ENCODE measurements at regions not wholly inside any gene's neighbourhood (a gene's known extent, or its start where the extent isn't known, plus 50 kb on each side); places are given as distances from the start of the nearest gene placed in this dataset.

- no peaks in the 10 kb centered on the region for H3K36me3 Mint-ChIP-seq (ENCODE audit: low read depth)
- H3K4me3 Mint-ChIP-seq = no peak overlapping the region
- no peak for ATAC-seq (ENCODE audit: low read depth)
- intact Hi-C loops (cut with micrococcal nuclease) = loop anchor here (2.0 kb wide), 1 partner anchor 19 kb away; no protein-coding TSS in a partner anchor
- ChIA-PET CTCF (no interaction called here), POLR2A (no interaction called here)
- no peak for TF ChIP-seq CTCF (IDR thresholded peaks at IDR 0.05)
- H3K27me3 Mint-ChIP-seq = no peaks in the 10 kb centered on the region
- no peaks in the 10 kb centered on the region for H3K9me3 Mint-ChIP-seq
- no peak for DNase-seq
- H3K27ac Mint-ChIP-seq = no peak overlapping the region
- H3K4me1 Mint-ChIP-seq = peaks cover 9% of the 10 kb centered on the region
These were observed 425.9 kb upstream of the JARID2 start for GRCh38 chr6:14819840-14820420.

DNA sequence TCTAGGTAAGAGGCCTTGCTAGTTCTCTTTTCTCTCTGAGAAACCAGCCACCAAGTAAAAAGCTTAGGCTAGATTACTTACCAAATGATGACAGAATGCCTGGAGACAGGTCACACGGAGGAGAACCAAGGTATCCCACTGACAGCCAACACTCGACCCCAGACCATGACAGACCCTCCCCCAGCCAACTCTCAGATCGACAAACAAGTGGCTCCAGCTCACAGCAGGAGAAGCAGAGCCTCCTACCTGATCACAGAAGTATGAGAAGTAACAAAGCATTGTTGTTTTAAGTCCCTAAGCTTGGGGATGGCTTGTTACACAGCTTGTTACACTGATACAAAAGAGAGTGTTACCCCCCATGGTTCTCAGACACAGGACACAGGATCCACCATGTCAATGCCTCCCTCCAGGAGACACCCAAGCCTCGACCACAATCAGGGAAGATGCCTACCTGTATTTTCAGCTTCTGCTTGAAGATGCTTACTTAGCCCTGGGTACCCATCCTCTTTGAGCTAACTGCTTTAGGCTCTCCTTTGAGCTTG is 423.8 kb upstream of the JARID2 start:
- intact Hi-C loops (cut with micrococcal nuclease) = no loop called here
- Mint-ChIP-seq H3K4me3 (no peak overlapping the region), H3K36me3 (ENCODE audit: low read depth) (no peaks in the 10 kb centered on the region), H3K9me3 (no peaks in the 10 kb centered on the region), H3K27ac (no peak overlapping the region), H3K4me1 (peaks cover 9% of the 10 kb centered on the region), H3K27me3 (no peaks in the 10 kb centered on the region)
- ATAC-seq (ENCODE audit: low read depth) = no peak
- ChIA-PET POLR2A (interaction anchor here (0.5 to 0.8 kb wide), 2 partner anchors 298 to 611 kb away, joined by 3 to 6 read pairs; no protein-coding TSS in a partner anchor), CTCF (no interaction called here)
- TF ChIP-seq CTCF (IDR thresholded peaks at IDR 0.05) = no peak
- DNase-seq = no peak

GRCh38 chr6:14822679-14823078 is 423.2 kb upstream of the JARID2 start:
- Mint-ChIP-seq H3K4me3 (no peak overlapping the region), H3K4me1 (peaks cover 9% of the 10 kb centered on the region), H3K36me3 (ENCODE audit: low read depth) (no peaks in the 10 kb centered on the region), H3K9me3 (no peaks in the 10 kb centered on the region), H3K27ac (no peak overlapping the region), H3K27me3 (no peaks in the 10 kb centered on the region)
- ChIA-PET CTCF (no interaction called here), POLR2A (interaction anchor here (0.5 to 0.8 kb wide), 2 partner anchors 298 to 611 kb away, joined by 3 to 6 read pairs; no protein-coding TSS in a partner anchor)
- no peak for TF ChIP-seq CTCF (IDR thresholded peaks at IDR 0.05)
- intact Hi-C loops (cut with micrococcal nuclease) = no loop called here
- no peak for ATAC-seq (ENCODE audit: low read depth)
- DNase-seq = no peak

GRCh38 chr6:14824060-14824459 is 421.8 kb upstream of the JARID2 start:
- TF ChIP-seq CTCF (IDR thresholded peaks at IDR 0.05) = no peak
- DNase-seq = no peak
- Mint-ChIP-seq H3K4me1 (peaks cover 9% of the 10 kb centered on the region), H3K36me3 (ENCODE audit: low read depth) (no peaks in the 10 kb centered on the region), H3K27me3 (no peaks in the 10 kb centered on the region), H3K4me3 (no peak overlapping the region), H3K27ac (no peak overlapping the region), H3K9me3 (no peaks in the 10 kb centered on the region)
- ChIA-PET POLR2A (no interaction called here), CTCF (no interaction called here)
- intact Hi-C loops (cut with micrococcal nuclease) = no loop called here
- ATAC-seq (ENCODE audit: low read depth) = no peak

- ChIA-PET CTCF (no interaction called here), POLR2A (no interaction called here)
- Mint-ChIP-seq H3K27me3 (no peaks in the 10 kb centered on the region), H3K27ac (no peak overlapping the region), H3K4me1 (peaks cover 9% of the 10 kb centered on the region), H3K4me3 (no peak overlapping the region), H3K36me3 (ENCODE audit: low read depth) (no peaks in the 10 kb centered on the region), H3K9me3 (no peaks in the 10 kb centered on the region)
- intact Hi-C loops (cut with micrococcal nuclease) = no loop called here
- ATAC-seq (ENCODE audit: low read depth) = no peak
- no peak for TF ChIP-seq CTCF (IDR thresholded peaks at IDR 0.05)
- DNase-seq = no peak
These were observed 421.2 kb upstream of the JARID2 start for GRCh38 chr6:14824484-14825275.

Measured in activated B cell treated with CpG ODN at 0.5 μM for 24 hours (primary cell).